ENCODE measurements at regions not wholly inside any gene's neighbourhood (a gene's known extent, or its start where the extent isn't known, plus 50 kb on each side); places are given as distances from the start of the nearest gene placed in this dataset.

DNA sequence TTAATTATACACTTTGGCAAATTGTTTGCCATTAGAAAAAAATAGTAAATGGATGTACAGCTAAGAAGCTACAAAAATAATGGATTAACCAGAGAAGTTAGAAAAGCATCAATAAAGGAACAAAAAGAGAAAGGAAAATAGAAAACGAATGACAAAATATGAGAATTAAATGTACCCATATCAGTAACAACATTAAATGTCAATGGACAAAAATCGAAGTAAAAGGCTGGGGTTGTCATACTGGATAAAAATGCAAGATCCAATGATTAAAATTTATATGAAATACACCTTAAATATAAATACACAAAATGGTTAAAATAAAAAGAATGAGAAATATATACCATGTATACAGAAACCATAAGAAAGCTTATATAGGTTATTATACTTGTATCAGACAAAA, 470.6 kb downstream of the OCA2 start:
- TF ChIP-seq TCF12 (IDR thresholded peaks at IDR 0.05) (no peak), TCF12 (CRISPR knock-in tag; IDR thresholded peaks at IDR 0.05) (no peak), MYNN (CRISPR knock-in tag; IDR thresholded peaks at IDR 0.05; ENCODE audit: low read depth) (no peak), MXD4 (CRISPR knock-in tag; IDR thresholded peaks at IDR 0.05) (no peak), ZSCAN29 (CRISPR knock-in tag; conservative IDR thresholded peaks at IDR 0.05) (no peak), ZNF605 (CRISPR knock-in tag; IDR thresholded peaks at IDR 0.05) (no peak), RAD51 (IDR thresholded peaks at IDR 0.05; ENCODE audit: borderline replicate concordance) (no peak), FOXK1 (CRISPR knock-in tag; IDR thresholded peaks at IDR 0.05; ENCODE audit: borderline replicate concordance, low read depth) (no peak)
- TF ChIP-seq, protein P1, sequence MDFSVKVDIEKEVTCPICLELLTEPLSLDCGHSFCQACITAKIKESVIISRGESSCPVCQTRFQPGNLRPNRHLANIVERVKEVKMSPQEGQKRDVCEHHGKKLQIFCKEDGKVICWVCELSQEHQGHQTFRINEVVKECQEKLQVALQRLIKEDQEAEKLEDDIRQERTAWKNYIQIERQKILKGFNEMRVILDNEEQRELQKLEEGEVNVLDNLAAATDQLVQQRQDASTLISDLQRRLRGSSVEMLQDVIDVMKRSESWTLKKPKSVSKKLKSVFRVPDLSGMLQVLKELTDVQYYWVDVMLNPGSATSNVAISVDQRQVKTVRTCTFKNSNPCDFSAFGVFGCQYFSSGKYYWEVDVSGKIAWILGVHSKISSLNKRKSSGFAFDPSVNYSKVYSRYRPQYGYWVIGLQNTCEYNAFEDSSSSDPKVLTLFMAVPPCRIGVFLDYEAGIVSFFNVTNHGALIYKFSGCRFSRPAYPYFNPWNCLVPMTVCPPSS (IDR thresholded peaks at IDR 0.05) = no peak
- TF ChIP-seq, protein P2, sequence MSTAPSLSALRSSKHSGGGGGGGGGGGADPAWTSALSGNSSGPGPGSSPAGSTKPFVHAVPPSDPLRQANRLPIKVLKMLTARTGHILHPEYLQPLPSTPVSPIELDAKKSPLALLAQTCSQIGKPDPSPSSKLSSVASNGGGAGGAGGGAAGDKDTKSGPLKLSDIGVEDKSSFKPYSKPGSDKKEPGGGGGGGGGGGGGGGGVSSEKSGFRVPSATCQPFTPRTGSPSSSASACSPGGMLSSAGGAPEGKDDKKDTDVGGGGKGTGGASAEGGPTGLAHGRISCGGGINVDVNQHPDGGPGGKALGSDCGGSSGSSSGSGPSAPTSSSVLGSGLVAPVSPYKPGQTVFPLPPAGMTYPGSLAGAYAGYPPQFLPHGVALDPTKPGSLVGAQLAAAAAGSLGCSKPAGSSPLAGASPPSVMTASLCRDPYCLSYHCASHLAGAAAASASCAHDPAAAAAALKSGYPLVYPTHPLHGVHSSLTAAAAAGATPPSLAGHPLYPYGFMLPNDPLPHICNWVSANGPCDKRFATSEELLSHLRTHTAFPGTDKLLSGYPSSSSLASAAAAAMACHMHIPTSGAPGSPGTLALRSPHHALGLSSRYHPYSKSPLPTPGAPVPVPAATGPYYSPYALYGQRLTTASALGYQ (CRISPR knock-in tag; IDR thresholded peaks at IDR 0.05) = no peak
- TF ChIP-seq, protein P3, sequence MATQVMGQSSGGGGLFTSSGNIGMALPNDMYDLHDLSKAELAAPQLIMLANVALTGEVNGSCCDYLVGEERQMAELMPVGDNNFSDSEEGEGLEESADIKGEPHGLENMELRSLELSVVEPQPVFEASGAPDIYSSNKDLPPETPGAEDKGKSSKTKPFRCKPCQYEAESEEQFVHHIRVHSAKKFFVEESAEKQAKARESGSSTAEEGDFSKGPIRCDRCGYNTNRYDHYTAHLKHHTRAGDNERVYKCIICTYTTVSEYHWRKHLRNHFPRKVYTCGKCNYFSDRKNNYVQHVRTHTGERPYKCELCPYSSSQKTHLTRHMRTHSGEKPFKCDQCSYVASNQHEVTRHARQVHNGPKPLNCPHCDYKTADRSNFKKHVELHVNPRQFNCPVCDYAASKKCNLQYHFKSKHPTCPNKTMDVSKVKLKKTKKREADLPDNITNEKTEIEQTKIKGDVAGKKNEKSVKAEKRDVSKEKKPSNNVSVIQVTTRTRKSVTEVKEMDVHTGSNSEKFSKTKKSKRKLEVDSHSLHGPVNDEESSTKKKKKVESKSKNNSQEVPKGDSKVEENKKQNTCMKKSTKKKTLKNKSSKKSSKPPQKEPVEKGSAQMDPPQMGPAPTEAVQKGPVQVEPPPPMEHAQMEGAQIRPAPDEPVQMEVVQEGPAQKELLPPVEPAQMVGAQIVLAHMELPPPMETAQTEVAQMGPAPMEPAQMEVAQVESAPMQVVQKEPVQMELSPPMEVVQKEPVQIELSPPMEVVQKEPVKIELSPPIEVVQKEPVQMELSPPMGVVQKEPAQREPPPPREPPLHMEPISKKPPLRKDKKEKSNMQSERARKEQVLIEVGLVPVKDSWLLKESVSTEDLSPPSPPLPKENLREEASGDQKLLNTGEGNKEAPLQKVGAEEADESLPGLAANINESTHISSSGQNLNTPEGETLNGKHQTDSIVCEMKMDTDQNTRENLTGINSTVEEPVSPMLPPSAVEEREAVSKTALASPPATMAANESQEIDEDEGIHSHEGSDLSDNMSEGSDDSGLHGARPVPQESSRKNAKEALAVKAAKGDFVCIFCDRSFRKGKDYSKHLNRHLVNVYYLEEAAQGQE (IDR thresholded peaks at IDR 0.05; ENCODE audit: borderline replicate concordance in 1 of 2, low read depth in 1 of 2, low read length in 2 of 2) = no peak

Measured in HepG2 (cell line).